Breast epithelium (tissue), 4 donors: ENCODE measurements at regions not wholly inside any gene's neighbourhood (a gene's known extent, or its start where the extent isn't known, plus 50 kb on each side); places are given as distances from the start of the nearest gene placed in this dataset.

Experiments used
- DNase-seq, 2 donors: peaks; one replicate each; pipeline ENCODE4 v3.0.0-alpha.2; 2019; ENCODE audit warnings: low spot score in 2 of 2
- H3K27ac ChIP-seq, 2 donors: fragments of 200-600 bp; sonication (generic) in 1 of 2; one replicate each; pipeline ENCODE4 v1.5.1; 2016 to 2019; ENCODE audit warnings: mild to moderate bottlenecking in 1 of 2
- H3K27me3 ChIP-seq, 2 donors: fragments of 200-600 bp; sonication (generic) in 1 of 2; one replicate each; pipeline versions ENCODE4 v1.5.1 to v1.6.0; 2017 to 2019; ENCODE audit warnings: control low read depth in 1 of 2, mild to moderate bottlenecking in 1 of 2
- H3K36me3 ChIP-seq: fragments of 200-600 bp; one replicate; pipeline ENCODE4 v1.5.1; 2019
- H3K4me1 ChIP-seq, 2 donors: fragments of 200-600 bp; sonication (generic); one replicate each; pipeline ENCODE4 v1.5.1; 2016 to 2019; ENCODE audit warnings: control low read depth in 1 of 2
- H3K4me3 ChIP-seq, 3 donors: fragments of 200-600 bp; sonication (generic); 1 replicate in 2 of 3; 2 replicates in 1 of 3; pipeline ENCODE4 v1.5.1; 2016 to 2019; ENCODE audit warnings: mild to moderate bottlenecking in 3 of 3, moderate library complexity in 2 of 3
- H3K9me3 ChIP-seq, 2 donors: fragments of 200-600 bp; sonication (generic) in 1 of 2; one replicate each; pipeline ENCODE4 v1.5.1; 2016 to 2019; ENCODE audit warnings: control low read depth in 1 of 2
- POLR2A ChIP-seq: fragments of 450-650 bp; IDR thresholded peaks from one replicate; pipeline ENCODE4 v1.6.1; 2016; ENCODE audit warnings: antibody characterized with exemption, mild to moderate bottlenecking, moderate library complexity
- POLR2AphosphoS5 ChIP-seq, 3 donors: sonication (generic); formaldehyde crosslinking; IDR thresholded peaks; one replicate each; pipeline ENCODE4 v1.6.1; 2017; ENCODE audit warnings: antibody characterized with exemption in 3 of 3
- intact Hi-C: fragments of 100-400 bp; cut with DNase I; formaldehyde crosslinking; loops from one replicate; pipeline ENCODE4 v1.15.1; 2023; ENCODE audit warnings: low total_unique reads
- TF ChIP-seq, protein P1 (sequence below), 3 donors: fragments of 450-650 bp; IDR thresholded peaks; one replicate each; pipeline ENCODE4 v1.5.1; 2016 to 2017; ENCODE audit warnings: antibody characterized with exemption in 3 of 3, mild to moderate bottlenecking in 3 of 3, moderate library complexity in 3 of 3

DNA sequence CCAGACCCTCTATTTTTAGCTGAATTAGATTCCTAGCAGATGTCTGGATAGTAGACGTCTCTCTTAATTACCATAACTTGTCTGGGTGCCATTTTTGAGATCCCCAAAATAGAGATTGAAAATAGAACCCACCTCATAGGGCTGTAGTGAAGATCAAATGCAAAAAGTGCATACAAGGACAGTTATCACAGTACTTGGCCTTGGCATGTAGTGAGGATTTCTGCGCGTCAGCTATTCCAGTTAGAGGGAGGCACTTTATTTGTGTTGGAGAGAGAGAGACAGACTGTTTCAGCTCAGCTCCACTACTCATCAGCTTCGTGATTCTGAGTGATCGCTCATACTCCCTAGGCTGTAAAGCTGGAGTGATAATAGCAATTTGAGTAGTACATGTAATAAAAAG lies 59.6 kb upstream of the CDH13 start:
- Histone ChIP-seq H3K4me3 (no peak overlapping the region), H3K27ac (no peak overlapping the region), H3K27me3 (no peaks in the 10 kb centered on the region), H3K36me3 (no peaks in the 10 kb centered on the region), H3K4me1 (no peaks in the 10 kb centered on the region), H3K9me3 (peaks cover 0 to 20% of the 10 kb centered on the region in 2 donors)
- TF ChIP-seq POLR2AphosphoS5 (IDR thresholded peaks at IDR 0.05): no peak
- TF ChIP-seq, protein P1, sequence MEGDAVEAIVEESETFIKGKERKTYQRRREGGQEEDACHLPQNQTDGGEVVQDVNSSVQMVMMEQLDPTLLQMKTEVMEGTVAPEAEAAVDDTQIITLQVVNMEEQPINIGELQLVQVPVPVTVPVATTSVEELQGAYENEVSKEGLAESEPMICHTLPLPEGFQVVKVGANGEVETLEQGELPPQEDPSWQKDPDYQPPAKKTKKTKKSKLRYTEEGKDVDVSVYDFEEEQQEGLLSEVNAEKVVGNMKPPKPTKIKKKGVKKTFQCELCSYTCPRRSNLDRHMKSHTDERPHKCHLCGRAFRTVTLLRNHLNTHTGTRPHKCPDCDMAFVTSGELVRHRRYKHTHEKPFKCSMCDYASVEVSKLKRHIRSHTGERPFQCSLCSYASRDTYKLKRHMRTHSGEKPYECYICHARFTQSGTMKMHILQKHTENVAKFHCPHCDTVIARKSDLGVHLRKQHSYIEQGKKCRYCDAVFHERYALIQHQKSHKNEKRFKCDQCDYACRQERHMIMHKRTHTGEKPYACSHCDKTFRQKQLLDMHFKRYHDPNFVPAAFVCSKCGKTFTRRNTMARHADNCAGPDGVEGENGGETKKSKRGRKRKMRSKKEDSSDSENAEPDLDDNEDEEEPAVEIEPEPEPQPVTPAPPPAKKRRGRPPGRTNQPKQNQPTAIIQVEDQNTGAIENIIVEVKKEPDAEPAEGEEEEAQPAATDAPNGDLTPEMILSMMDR (IDR thresholded peaks at IDR 0.05): no peak
- TF ChIP-seq POLR2A: no peak
- DNase-seq: no peak
- intact Hi-C loops: no loop called here

DNA sequence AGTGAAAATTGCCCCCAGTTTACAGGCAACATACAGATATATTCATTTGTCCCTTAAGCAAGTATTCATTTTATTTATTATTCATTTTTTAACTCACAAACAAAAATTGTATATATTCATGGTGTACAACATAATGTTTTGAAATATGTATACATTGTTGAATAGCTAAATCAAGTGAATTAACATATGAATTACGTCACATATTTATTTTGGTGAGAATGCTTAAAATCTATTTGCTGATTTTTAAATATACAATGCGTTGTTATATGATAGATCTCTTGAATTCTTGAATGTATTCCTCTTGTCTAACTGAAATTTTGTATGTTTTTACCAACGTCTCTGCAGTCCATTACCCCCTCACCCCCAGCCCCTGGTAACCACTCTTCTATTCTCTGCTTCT lies 63.4 kb upstream of the CDH13 start:
- H3K9me3 ChIP-seq: peaks cover 0 to 16% of the 10 kb centered on the region in 2 donors
- H3K4me1 ChIP-seq: no peaks in the 10 kb centered on the region
- H3K27ac ChIP-seq: no peak overlapping the region
- no peaks in the 10 kb centered on the region for H3K36me3 ChIP-seq
- DNase-seq: no peak
- no peaks in the 10 kb centered on the region for H3K27me3 ChIP-seq
- H3K4me3 ChIP-seq: no peak overlapping the region
- intact Hi-C loops: no loop called here
- TF ChIP-seq POLR2A (no peak), POLR2AphosphoS5 (IDR thresholded peaks at IDR 0.05) (no peak)
- TF ChIP-seq, protein P1 (IDR thresholded peaks at IDR 0.05): no peak

DNA sequence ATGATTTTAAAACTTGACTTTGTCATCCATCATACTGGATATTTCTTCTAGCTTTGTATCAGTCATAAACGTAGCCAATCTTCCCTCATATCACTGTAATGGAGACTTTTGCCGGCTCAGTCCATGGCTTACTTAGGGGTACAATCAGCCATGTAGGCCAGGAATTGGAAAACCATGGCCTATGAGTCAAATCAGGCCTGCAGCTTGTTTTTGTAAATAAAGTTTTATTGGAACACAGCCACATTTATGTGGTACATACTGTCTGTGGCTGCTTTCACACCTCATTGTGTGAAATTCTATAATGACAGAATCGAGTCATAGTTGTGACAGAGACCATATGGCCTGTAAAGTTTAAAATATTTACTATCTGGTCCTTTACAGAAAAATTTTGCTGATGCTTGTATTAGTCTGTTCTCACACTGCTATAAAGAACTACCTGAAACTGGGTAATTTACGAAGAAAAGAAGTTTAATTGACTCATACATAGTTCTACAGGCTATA lies 64.5 kb upstream of the CDH13 start:
- no peaks in the 10 kb centered on the region for H3K27me3 ChIP-seq
- DNase-seq: no peak
- H3K27ac ChIP-seq: no peak overlapping the region
- H3K36me3 ChIP-seq: no peaks in the 10 kb centered on the region
- TF ChIP-seq POLR2AphosphoS5 (IDR thresholded peaks at IDR 0.05): no peak
- TF ChIP-seq, protein P1 (IDR thresholded peaks at IDR 0.05): no peak
- no peak for TF ChIP-seq POLR2A
- peaks cover 0 to 16% of the 10 kb centered on the region in 2 donors for H3K9me3 ChIP-seq
- intact Hi-C loops: no loop called here
- no peak overlapping the region for H3K4me3 ChIP-seq
- H3K4me1 ChIP-seq: no peaks in the 10 kb centered on the region

DNA sequence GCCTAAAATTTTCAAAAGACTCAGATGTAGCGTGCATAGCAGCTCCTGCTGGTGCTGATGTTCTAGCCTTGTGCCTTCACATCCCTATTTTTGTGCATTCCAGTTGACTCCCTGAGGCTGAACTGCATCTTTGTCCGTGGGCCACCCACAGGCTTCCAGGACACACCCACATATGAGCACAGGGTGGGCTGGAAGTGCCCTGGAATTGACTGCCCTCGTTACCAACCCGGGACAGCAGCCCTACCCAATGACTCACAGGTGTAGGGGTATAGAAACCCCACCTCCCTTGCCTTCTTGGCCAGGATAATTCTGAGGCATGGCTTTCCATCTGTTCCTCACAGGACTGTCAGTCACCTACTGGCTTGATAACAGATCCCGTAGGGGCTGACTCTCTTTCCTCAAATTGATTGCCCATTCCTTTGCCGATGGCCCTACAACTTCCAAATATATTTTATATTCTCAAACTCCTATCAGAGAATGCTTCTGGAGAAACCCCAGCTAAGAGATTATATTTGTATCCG lies 65.9 kb upstream of the CDH13 start:
- TF ChIP-seq POLR2A (no peak), POLR2AphosphoS5 (IDR thresholded peaks at IDR 0.05) (no peak)
- TF ChIP-seq, protein P1 (IDR thresholded peaks at IDR 0.05): no peak
- no peak overlapping the region for H3K4me3 ChIP-seq
- DNase-seq: no peak
- H3K9me3 ChIP-seq: peaks cover 0 to 16% of the 10 kb centered on the region in 2 donors
- no peaks in the 10 kb centered on the region for H3K36me3 ChIP-seq
- intact Hi-C loops: no loop called here
- H3K27me3 ChIP-seq: no peaks in the 10 kb centered on the region
- no peak overlapping the region for H3K27ac ChIP-seq
- H3K4me1 ChIP-seq: no peaks in the 10 kb centered on the region

DNA sequence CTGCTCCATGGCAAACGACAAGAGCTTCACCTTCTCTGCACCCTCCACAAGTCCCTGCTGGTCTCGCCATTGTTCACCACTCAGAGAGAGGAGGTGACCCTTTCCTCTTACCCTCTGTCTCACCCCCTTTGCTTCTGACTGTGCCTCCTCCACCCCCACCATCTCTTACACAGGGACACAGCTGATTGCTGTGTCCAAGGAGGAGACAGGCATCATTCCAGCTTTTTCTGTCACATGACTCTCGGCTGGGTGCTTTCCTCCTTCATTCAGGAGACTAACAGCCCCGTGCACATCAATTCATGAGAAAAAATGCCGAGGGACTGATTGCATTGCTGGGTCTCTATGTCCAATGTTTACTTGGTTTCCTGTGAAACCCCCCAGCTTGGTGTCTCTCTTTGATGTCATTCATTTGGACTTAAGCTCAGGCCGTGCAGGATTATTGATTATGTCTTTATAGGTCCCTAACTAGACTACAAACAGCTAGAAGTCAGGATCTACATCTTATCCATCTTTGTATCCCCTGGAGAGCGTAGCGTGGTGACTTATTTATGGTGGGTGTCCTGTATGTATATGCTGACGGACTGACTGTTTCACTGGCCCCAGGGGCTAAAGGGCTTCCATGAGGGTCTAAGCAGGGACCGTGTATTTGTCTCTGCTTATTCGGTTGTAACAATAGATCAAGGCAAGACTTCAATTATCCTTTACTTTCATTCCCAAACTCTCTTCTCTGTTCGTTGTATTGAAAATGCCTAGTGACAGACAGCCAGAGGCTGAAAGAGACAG lies 82.2 kb upstream of the CDH13 start:
- Histone ChIP-seq H3K27me3 (peaks cover 0 to 12% of the 10 kb centered on the region in 2 donors), H3K4me3 (no peak overlapping the region), H3K27ac (no peak overlapping the region), H3K4me1 (no peaks in the 10 kb centered on the region), H3K9me3 (no peaks in the 10 kb centered on the region), H3K36me3 (no peaks in the 10 kb centered on the region)
- no peak for DNase-seq
- intact Hi-C loops: no loop called here
- no peak for TF ChIP-seq POLR2A
- TF ChIP-seq, protein P1 (IDR thresholded peaks at IDR 0.05): no peak
